SK-N-SH treated with all-trans-retinoic acid at 6 μM for 48 hours (cell line): ENCODE measurements at regions not wholly inside any gene's neighbourhood (a gene's known extent, or its start where the extent isn't known, plus 50 kb on each side); places are given as distances from the start of the nearest gene placed in this dataset.

ENCODE experiments used
- ARNTL ChIP-seq: fragments of 450-650 bp; formaldehyde crosslinking; IDR thresholded peaks from 2 replicates; pipeline ENCODE4 v1.5.0; 2020; ENCODE audit warnings: low read depth, mild to moderate bottlenecking, moderate library complexity, borderline replicate concordance
- CSRNP3 ChIP-seq: fragments of 250-450 bp; sonication (Bioruptor Pico); IDR thresholded peaks from 2 replicates; pipeline ENCODE4 v1.5.1; 2021; ENCODE audit warnings: mild to moderate bottlenecking, moderate library complexity
- ESRRG ChIP-seq: fragments of 250-450 bp; sonication (Bioruptor Pico); IDR thresholded peaks from 2 replicates; pipeline ENCODE4 v1.6.1; 2021; ENCODE audit warnings: mild to moderate bottlenecking
- GLIS3 ChIP-seq: fragments of 250-450 bp; sonication (Bioruptor Pico); IDR thresholded peaks from 2 replicates; pipeline ENCODE4 v1.5.0; 2020; ENCODE audit warnings: mild to moderate bottlenecking, moderate library complexity
- PATZ1 ChIP-seq: fragments of 250-450 bp; sonication (Bioruptor Pico); IDR thresholded peaks from 2 replicates; pipeline ENCODE4 v1.8.0; 2020; ENCODE audit warnings: mild to moderate bottlenecking, moderate library complexity, borderline replicate concordance
- PPARA ChIP-seq: fragments of 250-450 bp; sonication (Bioruptor Pico); IDR thresholded peaks from 2 replicates; pipeline ENCODE4 v1.5.0; 2020; ENCODE audit warnings: mild to moderate bottlenecking, borderline replicate concordance
- TOX ChIP-seq: fragments of 250-450 bp; sonication (Bioruptor Pico); IDR thresholded peaks from 2 replicates; pipeline ENCODE4 v1.8.0; 2021; ENCODE audit warnings: mild to moderate bottlenecking, moderate library complexity, borderline replicate concordance
- TSHZ2 ChIP-seq: fragments of 250-450 bp; sonication (Bioruptor Pico); IDR thresholded peaks from 2 replicates; pipeline ENCODE4 v1.5.0; 2020; ENCODE audit warnings: mild to moderate bottlenecking, moderate library complexity
- ZFP30 ChIP-seq: fragments of 450-650 bp; formaldehyde crosslinking; IDR thresholded peaks from 2 replicates; pipeline ENCODE4 v1.5.0; 2022; ENCODE audit warnings: mild to moderate bottlenecking, moderate library complexity

GRCh38 chr6:133590814-133591213, 298.1 kb upstream of the TCF21 start:
- TF ChIP-seq GLIS3 (CRISPR knock-in tag) (no peak), TOX (no peak), ZFP30 (CRISPR knock-in tag) (no peak), TSHZ2 (no peak), PATZ1 (no peak), CSRNP3 (CRISPR knock-in tag) (no peak), ARNTL (CRISPR knock-in tag) (no peak), PPARA (CRISPR knock-in tag) (no peak), ESRRG (CRISPR knock-in tag) (no peak)
